ENCODE measurements at regions not wholly inside any gene's neighbourhood (a gene's known extent, or its start where the extent isn't known, plus 50 kb on each side); places are given as distances from the start of the nearest gene placed in this dataset.

GRCh38 chr10:117801691-117802090 lies 245.1 kb downstream of the RAB11FIP2 start:
- CTCF ChIA-PET: no interaction called here
- TF ChIP-seq CTCF (IDR thresholded peaks at IDR 0.05; ENCODE audit: insufficient read depth in 1 of 2, low read depth in 1 of 2, low read length in 1 of 2, severe bottlenecking in 1 of 2, unreplicated experiment in 1 of 2): no peak
- intact Hi-C loops (cut with micrococcal nuclease; ENCODE audit: unreplicated experiment): no loop called here
- no peaks in the 10 kb centered on the region for H3K4me1 ChIP-seq
- H3K9me3 ChIP-seq: no peaks in the 10 kb centered on the region
- no peak overlapping the region for H3K4me3 ChIP-seq (ENCODE audit: low read depth, low read length)
- H3K27me3 Mint-ChIP-seq (ENCODE audit: insufficient read depth, unreplicated experiment): no peaks in the 10 kb centered on the region
- POLR2A ChIA-PET: no interaction called here
- no peaks in the 10 kb centered on the region for H3K4me1 Mint-ChIP-seq (ENCODE audit: low read depth, unreplicated experiment)
- H3K9me3 Mint-ChIP-seq (ENCODE audit: unreplicated experiment): no peaks in the 10 kb centered on the region
- no TSS peak for BruUV-seq (replicated peaks)
- no peak overlapping the region for H3K4me3 Mint-ChIP-seq (ENCODE audit: unreplicated experiment)
- H3K27me3 ChIP-seq (replicated peaks; ENCODE audit: control insufficient read depth, insufficient read depth, low read length): no peaks in the 10 kb centered on the region; the same call in 1 of the 2 replicates
- H3K36me3 ChIP-seq (ENCODE audit: control insufficient read depth, insufficient read depth, low read length): no peaks in the 10 kb centered on the region
- no peaks in the 10 kb centered on the region for H3K36me3 Mint-ChIP-seq (ENCODE audit: insufficient read depth, unreplicated experiment)
- no peak overlapping the region for H3K27ac Mint-ChIP-seq (ENCODE audit: unreplicated experiment)
- DNase-seq: no peak

GRCh38 chr10:117804470-117805011 lies 242.2 kb downstream of the RAB11FIP2 start:
- no peak overlapping the region for H3K4me3 ChIP-seq (ENCODE audit: low read depth, low read length)
- ChIA-PET POLR2A (no interaction called here), CTCF (no interaction called here)
- DNase-seq: no peak
- H3K4me3 Mint-ChIP-seq (ENCODE audit: unreplicated experiment): no peak overlapping the region
- no peaks in the 10 kb centered on the region for H3K4me1 ChIP-seq
- intact Hi-C loops (cut with micrococcal nuclease; ENCODE audit: unreplicated experiment): no loop called here
- no peak for TF ChIP-seq CTCF (IDR thresholded peaks at IDR 0.05; ENCODE audit: insufficient read depth in 1 of 2, low read depth in 1 of 2, low read length in 1 of 2, severe bottlenecking in 1 of 2, unreplicated experiment in 1 of 2)
- no peaks in the 10 kb centered on the region for H3K36me3 ChIP-seq (ENCODE audit: control insufficient read depth, insufficient read depth, low read length)
- H3K9me3 ChIP-seq: no peaks in the 10 kb centered on the region
- H3K27me3 ChIP-seq (replicated peaks; ENCODE audit: control insufficient read depth, insufficient read depth, low read length): no peaks in the 10 kb centered on the region; the same call in 1 of the 2 replicates
- H3K27ac Mint-ChIP-seq (ENCODE audit: unreplicated experiment): no peak overlapping the region
- no TSS peak for BruUV-seq (replicated peaks)
- H3K9me3 Mint-ChIP-seq (ENCODE audit: unreplicated experiment): no peaks in the 10 kb centered on the region
- no peaks in the 10 kb centered on the region for H3K4me1 Mint-ChIP-seq (ENCODE audit: low read depth, unreplicated experiment)
- H3K27me3 Mint-ChIP-seq (ENCODE audit: insufficient read depth, unreplicated experiment): no peaks in the 10 kb centered on the region
- no peaks in the 10 kb centered on the region for H3K36me3 Mint-ChIP-seq (ENCODE audit: insufficient read depth, unreplicated experiment)

- Histone ChIP-seq H3K36me3 (ENCODE audit: control insufficient read depth, insufficient read depth, low read length) (no peaks in the 10 kb centered on the region), H3K4me1 (no peaks in the 10 kb centered on the region), H3K27me3 (replicated peaks; ENCODE audit: control insufficient read depth, insufficient read depth, low read length) (no peaks in the 10 kb centered on the region; the same call in 1 of the 2 replicates), H3K4me3 (ENCODE audit: low read depth, low read length) (no peak overlapping the region), H3K9me3 (peaks cover 4% of the 10 kb centered on the region; the same call in 1 of the 2 replicates)
- Mint-ChIP-seq H3K36me3 (ENCODE audit: insufficient read depth, unreplicated experiment) (no peaks in the 10 kb centered on the region), H3K4me3 (ENCODE audit: unreplicated experiment) (no peak overlapping the region), H3K9me3 (ENCODE audit: unreplicated experiment) (no peaks in the 10 kb centered on the region), H3K27me3 (ENCODE audit: insufficient read depth, unreplicated experiment) (no peaks in the 10 kb centered on the region), H3K4me1 (ENCODE audit: low read depth, unreplicated experiment) (no peaks in the 10 kb centered on the region), H3K27ac (ENCODE audit: unreplicated experiment) (no peak overlapping the region)
- BruUV-seq (replicated peaks): no TSS peak
- CTCF ChIA-PET: no interaction called here
- no peak for TF ChIP-seq CTCF (IDR thresholded peaks at IDR 0.05; ENCODE audit: insufficient read depth in 1 of 2, low read depth in 1 of 2, low read length in 1 of 2, severe bottlenecking in 1 of 2, unreplicated experiment in 1 of 2)
- POLR2A ChIA-PET: no interaction called here
- intact Hi-C loops (cut with micrococcal nuclease; ENCODE audit: unreplicated experiment): no loop called here
- DNase-seq: no peak
Observed at GRCh38 chr10:117805139-117805538, 241.6 kb downstream of the RAB11FIP2 start.

Data from Caco-2 (cell line).